GM12878 (cell line): ENCODE measurements at regions not wholly inside any gene's neighbourhood (a gene's known extent, or its start where the extent isn't known, plus 50 kb on each side); places are given as distances from the start of the nearest gene placed in this dataset.

Source experiments
- EZH2 ChIP-seq: IDR thresholded peaks from 2 replicates; pipeline ENCODE4 v1.6.1; 2012; ENCODE audit warnings: low read depth, mild to moderate bottlenecking, control low read depth, inconsistent platforms, low read length, borderline replicate concordance; ENCODE audit not compliant: control insufficient read depth
- NRF1 ChIP-seq: conservative IDR thresholded peaks from 2 replicates; pipeline ENCODE4 v1.6.1; 2011; ENCODE audit warnings: mild to moderate bottlenecking, low read depth, low read length, improper control_type of control experiment
- RCOR1 ChIP-seq: conservative IDR thresholded peaks from 2 replicates; pipeline ENCODE4 v1.6.1; 2012; ENCODE audit warnings: low read depth, low read length, improper control_type of control experiment
- ZNF274 ChIP-seq: IDR thresholded peaks from one replicate; pipeline ENCODE4 v1.8.0; 2011; ENCODE audit not compliant: insufficient read length, insufficient read depth
- TF ChIP-seq, protein P1 (sequence below): fragments of 450-650 bp; IDR thresholded peaks from 2 replicates; pipeline ENCODE4 v1.6.1; 2017; ENCODE audit warnings: antibody characterized with exemption, mild to moderate bottlenecking, moderate library complexity
- TF ChIP-seq, protein P2 (sequence below), 3 experiments: IDR thresholded peaks in 2 of 3; conservative IDR thresholded peaks in 1 of 3; 2 replicates each; pipeline ENCODE4 v1.5.1; 2011; ENCODE audit warnings: low read depth in 3 of 3, low read length in 3 of 3, mild to moderate bottlenecking in 3 of 3, control low read depth in 2 of 3, moderate library complexity in 2 of 3, inconsistent platforms in 1 of 3, mixed read lengths in 1 of 3; ENCODE audit not compliant: control insufficient read depth in 2 of 3, insufficient read depth in 1 of 3; ENCODE audit errors: extremely low read depth in 1 of 3

DNA sequence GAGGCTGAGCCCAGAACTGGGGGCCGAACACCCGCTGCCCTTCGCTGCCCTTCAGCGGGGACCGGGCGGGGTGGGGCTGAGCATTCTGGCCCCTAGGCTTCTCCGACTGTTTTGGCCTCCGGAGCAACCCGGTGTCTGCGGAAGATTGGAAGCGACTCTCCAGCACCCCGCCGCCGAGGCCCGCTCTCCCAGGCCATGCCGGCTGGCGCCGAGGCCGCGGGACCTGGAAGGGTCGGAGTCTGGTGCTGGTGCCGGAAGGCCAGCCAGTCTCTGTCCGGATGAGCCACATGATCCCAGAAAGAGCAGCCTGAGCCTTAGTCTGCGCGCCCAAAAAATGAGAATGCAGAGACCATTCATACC is 272.0 kb downstream of the FOXD2 start (continued):
- TF ChIP-seq, protein P1, sequence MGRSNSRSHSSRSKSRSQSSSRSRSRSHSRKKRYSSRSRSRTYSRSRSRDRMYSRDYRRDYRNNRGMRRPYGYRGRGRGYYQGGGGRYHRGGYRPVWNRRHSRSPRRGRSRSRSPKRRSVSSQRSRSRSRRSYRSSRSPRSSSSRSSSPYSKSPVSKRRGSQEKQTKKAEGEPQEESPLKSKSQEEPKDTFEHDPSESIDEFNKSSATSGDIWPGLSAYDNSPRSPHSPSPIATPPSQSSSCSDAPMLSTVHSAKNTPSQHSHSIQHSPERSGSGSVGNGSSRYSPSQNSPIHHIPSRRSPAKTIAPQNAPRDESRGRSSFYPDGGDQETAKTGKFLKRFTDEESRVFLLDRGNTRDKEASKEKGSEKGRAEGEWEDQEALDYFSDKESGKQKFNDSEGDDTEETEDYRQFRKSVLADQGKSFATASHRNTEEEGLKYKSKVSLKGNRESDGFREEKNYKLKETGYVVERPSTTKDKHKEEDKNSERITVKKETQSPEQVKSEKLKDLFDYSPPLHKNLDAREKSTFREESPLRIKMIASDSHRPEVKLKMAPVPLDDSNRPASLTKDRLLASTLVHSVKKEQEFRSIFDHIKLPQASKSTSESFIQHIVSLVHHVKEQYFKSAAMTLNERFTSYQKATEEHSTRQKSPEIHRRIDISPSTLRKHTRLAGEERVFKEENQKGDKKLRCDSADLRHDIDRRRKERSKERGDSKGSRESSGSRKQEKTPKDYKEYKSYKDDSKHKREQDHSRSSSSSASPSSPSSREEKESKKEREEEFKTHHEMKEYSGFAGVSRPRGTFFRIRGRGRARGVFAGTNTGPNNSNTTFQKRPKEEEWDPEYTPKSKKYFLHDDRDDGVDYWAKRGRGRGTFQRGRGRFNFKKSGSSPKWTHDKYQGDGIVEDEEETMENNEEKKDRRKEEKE = no peak
- TF ChIP-seq ZNF274 (no peak), EZH2 (no peak), RCOR1 (no peak), NRF1 (no peak)
- TF ChIP-seq, protein P2, sequence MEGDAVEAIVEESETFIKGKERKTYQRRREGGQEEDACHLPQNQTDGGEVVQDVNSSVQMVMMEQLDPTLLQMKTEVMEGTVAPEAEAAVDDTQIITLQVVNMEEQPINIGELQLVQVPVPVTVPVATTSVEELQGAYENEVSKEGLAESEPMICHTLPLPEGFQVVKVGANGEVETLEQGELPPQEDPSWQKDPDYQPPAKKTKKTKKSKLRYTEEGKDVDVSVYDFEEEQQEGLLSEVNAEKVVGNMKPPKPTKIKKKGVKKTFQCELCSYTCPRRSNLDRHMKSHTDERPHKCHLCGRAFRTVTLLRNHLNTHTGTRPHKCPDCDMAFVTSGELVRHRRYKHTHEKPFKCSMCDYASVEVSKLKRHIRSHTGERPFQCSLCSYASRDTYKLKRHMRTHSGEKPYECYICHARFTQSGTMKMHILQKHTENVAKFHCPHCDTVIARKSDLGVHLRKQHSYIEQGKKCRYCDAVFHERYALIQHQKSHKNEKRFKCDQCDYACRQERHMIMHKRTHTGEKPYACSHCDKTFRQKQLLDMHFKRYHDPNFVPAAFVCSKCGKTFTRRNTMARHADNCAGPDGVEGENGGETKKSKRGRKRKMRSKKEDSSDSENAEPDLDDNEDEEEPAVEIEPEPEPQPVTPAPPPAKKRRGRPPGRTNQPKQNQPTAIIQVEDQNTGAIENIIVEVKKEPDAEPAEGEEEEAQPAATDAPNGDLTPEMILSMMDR (IDR thresholded peaks at IDR 0.05 in 2 of 3, conservative IDR thresholded peaks at IDR 0.05 in 1 of 3; ENCODE audit: control insufficient read depth in 2 of 3, extremely low read depth in 1 of 3, insufficient read depth in 1 of 3, low read depth in 3 of 3, low read length in 3 of 3) = no peak
